GM19351 (cell line): ENCODE measurements at regions not wholly inside any gene's neighbourhood (a gene's known extent, or its start where the extent isn't known, plus 50 kb on each side); places are given as distances from the start of the nearest gene placed in this dataset.
"Not testable (repeated sequence)": the region's sequence is repeated elsewhere in the genome, so short reads cannot be mapped to it uniquely, and the experiment has no call there.

ENCODE experiments used
- ATAC-seq: cut with Tn5 transposase; IDR thresholded peaks from one replicate; pipeline ENCODE4 v1.9.1; 2021; ENCODE audit warnings: mild to moderate bottlenecking, moderate library complexity; ENCODE audit not compliant: unreplicated experiment

GRCh38 chr2:89280536-89280935 is 589.1 kb downstream of the RPIA start:
- not testable (repeated sequence) for ATAC-seq

DNA sequence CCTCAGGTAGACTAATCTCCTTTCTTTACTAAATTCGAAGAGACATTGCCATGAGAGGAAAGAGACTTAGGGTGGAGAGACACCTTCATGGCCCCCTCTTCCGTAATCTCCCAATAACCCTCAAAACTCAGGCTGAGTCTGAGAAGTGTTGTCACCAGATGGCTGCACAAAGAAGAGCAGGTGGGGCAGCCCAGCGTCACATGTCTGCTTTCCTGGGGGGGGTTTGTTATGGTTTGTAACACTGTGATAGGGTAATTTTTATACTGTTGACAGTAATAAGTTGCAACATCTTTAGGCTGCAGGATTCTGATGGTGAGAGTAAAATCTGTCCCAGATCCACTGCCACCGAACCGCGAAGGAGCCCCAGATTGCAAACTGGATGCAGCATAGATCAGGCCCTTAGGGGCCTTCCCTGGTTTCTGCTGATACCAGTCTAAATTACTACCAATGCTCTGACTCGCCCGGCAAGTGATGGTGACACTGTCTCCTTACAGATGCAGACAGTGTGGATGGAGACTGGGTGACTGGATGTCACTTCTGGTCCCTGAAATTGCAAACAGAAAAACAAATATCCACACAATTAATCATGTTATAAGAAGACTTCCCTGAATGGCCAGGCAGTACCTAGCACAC is 595.1 kb downstream of the RPIA start:
- not testable (repeated sequence) for ATAC-seq

DNA sequence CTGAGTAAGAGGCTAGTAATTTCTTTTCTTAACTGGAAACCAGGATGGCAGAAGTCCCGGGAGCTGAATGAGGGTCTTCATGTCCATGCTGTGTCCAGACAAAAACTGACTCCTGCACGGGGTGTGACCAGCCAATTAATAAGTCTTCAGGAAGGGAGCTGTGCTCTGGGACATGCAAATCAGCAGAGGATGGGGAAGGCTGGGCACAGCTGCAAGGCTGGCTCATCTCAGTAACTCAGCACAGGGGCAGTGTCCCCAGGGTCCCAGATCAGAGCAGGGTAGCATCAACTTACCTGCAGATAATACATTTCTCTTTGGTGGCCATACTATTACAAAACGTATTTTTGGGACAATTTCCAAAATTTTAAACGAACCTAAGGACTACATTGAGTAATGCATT is 595.6 kb downstream of the RPIA start:
- ATAC-seq, result not testable (repeated sequence)

DNA sequence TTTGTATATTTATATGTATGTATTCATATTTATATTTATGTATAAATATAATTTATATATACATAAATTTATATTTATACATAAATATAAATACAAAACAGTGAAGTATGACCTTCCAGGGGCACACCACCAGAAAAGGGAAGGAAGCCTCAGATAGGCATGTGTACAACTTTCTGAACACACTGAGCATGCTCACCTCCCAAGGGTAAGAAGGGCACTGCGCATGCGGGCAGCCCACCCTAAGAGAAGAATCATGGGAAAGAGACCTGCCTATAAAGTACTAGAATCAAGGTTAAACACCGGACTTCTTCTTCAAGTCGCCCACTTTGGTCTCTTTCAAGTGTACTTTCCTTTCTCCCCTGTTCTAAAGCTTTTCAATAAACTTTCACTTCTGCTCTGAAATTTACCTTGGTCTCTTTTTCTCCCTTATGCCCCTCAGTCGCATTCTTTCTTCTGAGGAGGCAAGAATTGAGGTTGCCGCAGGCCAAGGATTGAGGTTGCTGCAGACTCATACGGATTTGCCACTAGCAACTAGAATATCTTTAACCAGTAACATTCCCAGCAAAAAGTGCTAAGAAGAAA is 600.3 kb downstream of the RPIA start:
- not testable (repeated sequence) for ATAC-seq

- not testable (repeated sequence) for ATAC-seq
These were observed 601.9 kb downstream of the RPIA start for GRCh38 chr2:89293399-89293798.

GRCh38 chr2:89294335-89294734 is 602.9 kb downstream of the RPIA start:
- ATAC-seq, result not testable (repeated sequence)

DNA sequence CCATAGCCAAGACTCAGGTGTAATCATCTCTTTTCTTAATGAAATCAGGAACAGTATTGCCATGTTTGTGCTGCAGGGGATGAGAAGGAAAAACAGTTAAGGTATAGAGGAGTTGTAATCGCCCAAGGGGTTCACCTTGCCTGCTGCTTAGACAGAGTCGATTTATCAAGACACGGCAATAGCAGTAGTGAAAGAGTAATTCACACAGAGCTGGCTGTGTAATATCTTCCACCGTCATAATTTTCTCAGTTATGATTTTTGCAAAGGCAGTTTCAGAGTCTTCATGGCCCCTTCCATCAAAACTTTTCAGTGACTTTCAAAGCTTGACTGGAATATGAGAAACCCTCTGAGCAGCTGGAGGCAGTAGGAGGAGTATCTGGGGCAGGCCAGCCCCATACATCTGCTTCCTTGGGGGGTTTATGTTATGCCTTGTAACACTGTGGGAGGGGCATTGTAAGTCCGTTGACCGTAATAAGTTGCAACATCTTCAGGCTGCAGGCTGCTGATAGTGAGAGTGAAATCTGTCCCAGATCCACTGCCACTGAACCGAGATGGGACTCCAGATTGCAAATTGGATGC is 605.4 kb downstream of the RPIA start:
- peak; percentile 45 for ATAC-seq

DNA sequence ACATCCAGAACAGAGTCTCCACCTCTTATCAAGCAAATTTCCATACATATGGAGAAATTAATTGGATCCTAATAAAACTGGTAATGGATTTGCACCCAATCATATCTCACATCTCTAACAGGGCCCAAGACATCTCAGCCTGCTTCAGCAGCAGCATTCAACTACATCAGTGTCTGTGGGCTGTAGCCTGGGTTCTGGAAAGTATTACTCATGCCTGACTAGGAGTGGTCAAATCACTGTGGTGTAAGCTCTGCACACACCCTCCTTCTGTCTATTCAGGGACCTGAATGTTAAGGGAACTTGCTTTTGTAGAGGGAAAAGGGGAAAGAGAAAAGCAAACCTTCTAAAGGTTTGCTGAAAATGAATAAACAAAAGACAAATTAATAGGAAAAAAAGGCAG is 607.7 kb downstream of the RPIA start:
- peak; percentile 66 for ATAC-seq

DNA sequence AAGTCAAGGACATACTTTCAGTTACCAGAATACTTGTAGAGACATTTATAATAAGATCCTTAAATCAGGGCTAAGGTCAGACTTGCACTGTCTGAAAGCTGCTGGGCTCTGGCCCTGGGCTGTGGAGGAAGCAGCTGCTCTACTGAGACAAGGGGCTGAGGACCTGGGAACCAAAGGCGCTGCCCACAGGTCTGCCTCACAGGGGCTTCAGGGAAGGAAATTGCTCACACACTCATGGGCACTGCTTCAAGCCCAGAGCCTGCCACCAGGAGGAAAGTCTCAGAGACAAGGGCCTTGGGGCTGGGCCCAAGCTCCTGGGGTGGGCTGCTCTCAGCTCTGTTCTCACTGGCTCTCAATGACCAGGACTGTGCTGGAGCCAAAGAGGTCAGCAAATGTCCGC is 614.1 kb downstream of the RPIA start:
- not testable (repeated sequence) for ATAC-seq

DNA sequence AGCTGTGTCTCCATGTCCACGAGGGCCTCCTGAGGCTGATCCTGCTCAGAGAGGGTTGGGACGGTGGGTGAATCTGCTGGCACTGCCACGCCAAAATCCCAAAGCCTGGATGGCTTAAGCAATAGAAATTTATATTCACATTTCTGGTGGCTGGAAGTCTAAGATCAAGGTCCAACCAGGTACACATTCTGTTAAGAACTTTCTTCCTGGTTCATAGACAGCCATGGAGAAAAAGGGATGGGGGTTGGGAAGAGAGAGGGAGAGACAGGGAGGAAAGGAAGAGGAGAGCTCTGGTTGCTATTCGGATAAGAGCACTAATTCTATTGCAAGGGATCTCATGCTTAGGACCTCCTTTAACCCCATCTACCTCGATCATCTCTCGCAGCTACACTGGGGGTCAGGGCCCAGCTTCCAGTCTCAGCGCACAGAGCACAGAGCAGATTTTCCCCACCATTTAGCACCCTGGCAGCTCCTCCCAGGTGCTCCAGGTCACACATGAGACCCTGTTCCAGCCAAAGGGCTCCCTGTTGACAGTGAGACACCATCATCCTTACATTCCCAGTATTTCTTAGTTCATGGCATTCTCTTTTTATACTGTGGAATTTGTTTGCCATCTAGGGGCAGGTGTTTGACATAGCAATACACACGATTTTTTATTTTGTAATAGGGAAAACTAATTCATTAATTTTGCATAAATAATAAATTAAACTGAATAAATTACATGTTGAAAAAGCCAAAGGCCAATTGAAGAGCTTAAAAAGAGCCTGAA is 615.6 kb downstream of the RPIA start:
- not testable (repeated sequence) for ATAC-seq

DNA sequence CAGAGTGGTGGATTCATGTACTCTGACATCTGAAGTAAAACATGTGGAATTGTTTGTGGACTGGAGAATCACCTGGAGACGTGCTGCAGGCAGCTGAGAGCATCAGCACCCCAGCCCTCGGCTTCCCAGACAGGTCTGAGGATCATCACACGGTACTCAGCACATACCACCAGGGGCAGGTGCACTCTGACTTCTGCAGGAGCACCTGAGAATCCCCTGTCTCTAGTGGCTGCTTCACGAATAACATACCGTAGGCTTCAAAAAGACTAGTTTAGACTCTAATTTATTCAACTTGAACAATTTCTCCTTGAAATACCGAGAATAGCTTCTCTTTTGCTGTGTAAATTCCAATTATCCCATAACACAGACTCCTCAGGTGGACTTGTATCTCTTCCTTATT is 627.5 kb downstream of the RPIA start:
- peak; percentile 42 for ATAC-seq

DNA sequence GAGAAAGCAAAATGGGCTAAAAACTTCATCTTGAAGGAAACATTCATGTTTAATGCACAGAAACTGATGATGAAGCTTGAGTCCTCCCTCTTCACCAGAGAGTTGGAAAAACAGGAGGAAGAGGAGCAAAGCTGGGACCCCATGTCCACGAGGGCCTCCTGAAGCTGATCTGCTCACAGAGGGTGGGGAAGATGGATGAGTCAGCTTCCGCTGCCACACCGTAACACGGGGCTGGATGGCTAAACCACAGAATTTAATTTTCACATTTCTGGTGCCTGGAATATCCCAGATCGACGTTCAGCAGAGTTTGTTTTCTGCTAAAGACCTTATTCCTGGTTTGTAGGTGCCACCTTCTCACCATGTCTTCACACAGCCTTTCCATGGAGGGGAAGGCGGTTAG is 634.4 kb downstream of the RPIA start:
- ATAC-seq, result not testable (repeated sequence)

DNA sequence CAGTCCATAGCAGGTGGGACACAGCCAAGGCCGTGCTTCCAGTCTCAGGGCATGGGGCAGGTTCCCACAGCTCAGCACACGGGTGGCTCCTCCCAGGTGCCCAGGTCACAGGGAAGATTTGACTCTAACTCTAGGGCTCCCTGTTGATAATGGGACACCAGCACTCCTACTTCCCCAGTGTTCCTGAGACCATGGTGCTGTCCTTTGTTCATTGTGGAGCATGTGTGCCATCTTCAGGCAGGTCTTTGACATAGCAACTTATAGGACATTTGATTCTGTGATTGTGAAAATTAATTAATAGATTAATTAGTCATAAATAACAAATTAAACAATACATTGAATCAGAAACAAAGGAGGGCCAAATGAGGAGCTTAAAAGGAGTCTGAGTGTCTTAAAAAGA is 635.0 kb downstream of the RPIA start:
- not testable (repeated sequence) for ATAC-seq

GRCh38 chr2:89328790-89329189 is 637.3 kb downstream of the RPIA start:
- not testable (repeated sequence) for ATAC-seq
